ENCODE measurements at regions not wholly inside any gene's neighbourhood (a gene's known extent, or its start where the extent isn't known, plus 50 kb on each side); places are given as distances from the start of the nearest gene placed in this dataset.

GRCh38 chr21:40901691-40902090, 54.7 kb upstream of the DSCAM start:
- DNase-seq: no peak

DNA sequence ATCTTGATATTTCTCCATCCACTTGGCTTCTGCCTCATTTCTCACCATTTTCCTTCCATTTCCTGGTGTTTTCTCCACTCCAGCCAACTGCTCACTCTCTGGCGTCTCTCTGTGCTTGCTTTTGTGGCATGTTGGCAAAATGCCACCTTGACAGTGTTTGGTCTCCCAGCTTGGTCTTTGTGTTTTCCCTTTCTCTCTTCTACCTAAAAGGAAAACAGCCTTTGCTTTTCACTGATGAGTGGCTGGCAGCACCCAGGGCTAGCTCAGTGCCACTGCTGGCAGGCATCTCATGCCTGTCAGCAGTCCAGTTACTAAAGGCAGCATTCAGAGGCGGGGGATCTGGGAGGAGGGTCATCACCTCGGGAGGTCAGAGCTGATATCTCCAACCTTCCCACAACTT, 55.3 kb upstream of the DSCAM start:
- DNase-seq: no peak

GRCh38 chr21:40902993-40903392, 56.0 kb upstream of the DSCAM start:
- DNase-seq: no peak

DNA sequence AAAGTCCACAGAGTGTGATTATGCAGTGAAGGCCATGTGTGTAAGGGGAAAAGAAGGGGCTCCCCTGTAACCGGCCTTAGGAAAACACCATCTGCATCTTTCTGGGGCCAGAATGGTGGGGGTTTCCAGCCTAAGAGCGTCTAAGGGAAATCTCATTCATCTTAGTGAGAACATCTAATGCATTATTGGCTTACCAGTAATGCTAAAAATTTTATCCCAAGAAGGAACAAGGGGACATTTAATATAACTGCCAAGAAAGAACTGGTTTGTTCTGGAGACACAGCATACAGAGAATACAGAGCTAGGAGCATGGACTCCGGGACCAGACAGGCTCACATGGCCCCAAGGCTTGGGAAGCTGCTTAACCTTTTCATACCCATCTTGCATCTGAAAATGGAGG, 58.3 kb upstream of the DSCAM start:
- DNase-seq: no peak

DNA sequence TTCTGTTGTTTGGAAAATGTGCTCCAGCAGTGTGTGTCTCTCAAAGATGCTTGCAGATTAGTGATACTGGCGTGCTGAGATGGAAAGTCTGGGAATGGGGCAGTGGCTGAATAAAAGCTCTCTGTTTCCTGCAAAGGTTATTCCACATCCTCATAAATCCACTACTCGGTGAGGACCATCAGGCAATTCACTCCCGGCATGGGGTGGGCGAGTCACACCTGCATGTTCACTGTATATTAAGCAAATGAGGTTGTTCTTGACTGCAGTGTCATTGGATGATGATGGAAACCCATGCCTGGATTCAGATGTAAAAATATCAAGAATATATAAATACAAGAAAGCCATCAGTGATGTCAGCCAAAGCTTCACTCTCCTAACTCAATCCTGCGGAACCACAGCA, 65.4 kb upstream of the DSCAM start:
- no peak for DNase-seq

- no peak for DNase-seq
These were observed 68.2 kb upstream of the DSCAM start for GRCh38 chr21:40915114-40915513.

GRCh38 chr21:40923407-40923806, 76.4 kb upstream of the DSCAM start:
- DNase-seq: no peak

GRCh38 chr21:40923901-40924300, 76.9 kb upstream of the DSCAM start:
- no peak for DNase-seq

DNA sequence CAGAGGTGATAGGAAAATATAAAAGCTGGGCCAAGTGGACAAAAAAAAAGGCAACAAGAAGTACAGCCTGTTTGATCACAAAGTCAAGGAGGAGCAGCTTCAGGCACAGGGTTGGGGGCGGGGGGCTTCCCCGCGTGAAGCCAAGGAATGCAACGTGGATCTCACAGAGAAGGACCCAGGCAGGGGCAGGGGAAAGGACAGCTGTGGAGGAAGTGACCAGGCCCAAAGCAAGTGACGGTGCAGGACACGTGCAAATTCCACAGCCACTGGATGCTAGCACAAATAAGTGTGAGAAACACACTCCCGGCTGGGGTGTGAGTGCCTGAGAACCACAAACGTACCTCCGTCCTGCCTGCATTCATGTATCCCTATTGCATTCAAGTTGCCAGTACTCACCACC, 77.7 kb upstream of the DSCAM start:
- DNase-seq: no peak

GRCh38 chr21:40926238-40926637, 79.3 kb upstream of the DSCAM start:
- DNase-seq: no peak

GRCh38 chr21:40929833-40930232, 82.9 kb upstream of the DSCAM start:
- DNase-seq: no peak

- no peak for DNase-seq
These were observed 84.2 kb upstream of the DSCAM start for GRCh38 chr21:40931197-40931596.

GRCh38 chr21:40936178-40936577, 89.2 kb upstream of the DSCAM start:
- no peak for DNase-seq

GRCh38 chr21:40936771-40937261, 89.9 kb upstream of the DSCAM start:
- no peak for DNase-seq

- DNase-seq: no peak
These were observed 91.1 kb upstream of the DSCAM start for GRCh38 chr21:40938078-40938477.

DNA sequence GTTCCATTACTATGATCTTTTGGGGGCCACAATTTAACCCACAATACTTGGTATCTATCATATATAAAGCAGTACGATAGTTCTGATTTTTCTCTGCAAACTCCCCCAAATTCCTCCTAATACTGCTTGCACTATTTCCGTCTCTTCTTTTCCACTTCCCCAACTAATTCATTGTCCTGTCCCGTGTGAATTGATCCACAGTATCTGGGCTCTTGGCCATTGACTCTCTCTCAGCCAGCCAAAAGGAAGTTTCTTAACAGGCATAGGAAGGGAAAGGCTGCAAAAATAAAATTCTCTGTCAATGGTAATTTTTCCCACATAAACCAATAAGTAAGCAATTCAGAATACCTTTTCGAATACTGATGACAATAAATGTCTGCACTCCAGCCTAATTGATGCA, 91.7 kb upstream of the DSCAM start:
- no peak for DNase-seq

- no peak for DNase-seq
These were observed 100.8 kb upstream of the DSCAM start for GRCh38 chr21:40947713-40948112.

DNA sequence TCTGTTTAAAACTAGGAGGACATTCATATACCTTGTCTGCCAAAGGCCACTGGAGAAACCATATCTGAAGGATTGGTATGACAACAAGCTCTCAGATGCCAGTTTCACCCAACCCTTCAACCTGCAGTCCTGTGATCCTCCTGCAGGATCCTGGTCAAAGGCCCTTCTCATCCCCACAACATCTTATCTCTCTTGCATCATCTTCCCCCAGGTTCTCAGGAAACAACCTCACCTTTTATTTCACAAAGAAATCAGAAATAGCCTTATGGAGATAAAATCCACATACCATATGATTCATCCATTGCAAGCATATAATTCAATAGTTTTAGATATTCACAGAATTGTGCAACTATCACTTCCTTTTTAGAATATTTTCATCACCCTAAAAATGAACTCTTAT, 104.0 kb upstream of the DSCAM start:
- DNase-seq: no peak

- no peak for DNase-seq
These were observed 105.8 kb upstream of the DSCAM start for GRCh38 chr21:40952551-40953323.

GRCh38 chr21:40964691-40965090, 117.7 kb upstream of the DSCAM start:
- no peak for DNase-seq

DNA sequence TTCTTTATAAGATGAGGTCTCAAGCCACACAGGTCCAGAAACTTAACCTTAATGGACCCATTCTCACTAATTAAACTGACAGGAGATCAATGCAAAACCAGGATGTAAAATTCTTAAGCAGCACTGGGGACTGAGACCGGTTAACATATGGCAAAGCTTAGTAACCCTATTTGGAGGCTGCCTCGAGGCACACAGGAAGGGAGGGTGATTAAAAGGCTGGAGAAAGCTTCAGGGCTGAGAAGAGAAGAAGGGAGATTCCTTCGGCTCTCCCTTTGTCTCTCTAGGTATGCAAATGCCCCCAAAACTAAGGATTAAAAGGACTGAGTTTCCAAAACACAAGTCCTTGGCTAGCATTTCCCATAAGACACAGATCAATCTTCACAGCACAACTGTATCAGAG, 120.8 kb upstream of the DSCAM start:
- no peak for DNase-seq

- DNase-seq: no peak
These were observed 125.2 kb upstream of the DSCAM start for GRCh38 chr21:40972151-40972550.

GRCh38 chr21:40976198-40977109, 129.5 kb upstream of the DSCAM start:
- DNase-seq: no peak

DNA sequence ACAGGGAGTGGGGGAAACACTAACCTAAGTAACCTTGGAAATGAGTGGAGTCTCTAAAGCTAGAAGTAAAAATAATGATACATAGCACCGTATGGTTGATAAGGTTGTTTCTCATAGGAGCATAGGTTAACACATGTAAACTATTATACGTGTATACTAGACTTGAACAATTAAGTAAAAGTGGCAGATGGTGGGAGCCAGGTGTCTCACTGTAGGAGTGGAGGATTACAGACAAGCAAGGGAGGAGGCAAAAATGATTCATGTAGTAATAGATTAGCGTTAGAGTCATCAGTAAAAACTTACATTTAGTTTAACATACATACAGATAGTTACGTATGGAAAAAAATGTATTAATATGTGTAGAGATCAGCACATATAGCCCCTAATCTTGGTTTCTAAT, 138.4 kb upstream of the DSCAM start:
- DNase-seq: no peak

Data from effector CD4-positive, alpha-beta T cell (primary cell).